ENCODE measurements at regions not wholly inside any gene's neighbourhood (a gene's known extent, or its start where the extent isn't known, plus 50 kb on each side); places are given as distances from the start of the nearest gene placed in this dataset.

DNA sequence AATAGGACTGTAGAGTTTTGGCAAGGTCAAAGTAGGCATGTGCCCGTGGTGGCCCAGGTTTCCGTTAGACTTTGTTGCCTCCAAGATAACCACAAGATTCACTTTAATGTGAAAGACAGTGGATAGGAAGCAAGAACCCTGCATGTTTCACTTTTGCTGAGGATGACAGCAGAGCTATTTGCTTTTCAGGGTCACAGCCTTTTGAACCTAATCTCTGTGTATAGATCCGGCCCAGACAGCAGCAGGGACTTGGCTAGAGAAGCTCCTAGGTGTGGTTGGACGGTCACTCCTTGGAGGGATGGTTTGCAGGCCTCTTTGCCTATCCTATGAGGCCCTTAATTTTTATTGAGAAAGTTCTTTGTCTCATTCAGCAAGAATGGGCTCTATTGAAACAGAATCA lies 538.8 kb downstream of the HACE1 start:
- no peaks in the 10 kb centered on the region for H3K36me3 ChIP-seq (ENCODE audit: control insufficient read depth, insufficient read depth, low read length)
- DNase-seq (ENCODE audit: extremely low read depth, insufficient read length): no peak
- TF ChIP-seq, protein P1, sequence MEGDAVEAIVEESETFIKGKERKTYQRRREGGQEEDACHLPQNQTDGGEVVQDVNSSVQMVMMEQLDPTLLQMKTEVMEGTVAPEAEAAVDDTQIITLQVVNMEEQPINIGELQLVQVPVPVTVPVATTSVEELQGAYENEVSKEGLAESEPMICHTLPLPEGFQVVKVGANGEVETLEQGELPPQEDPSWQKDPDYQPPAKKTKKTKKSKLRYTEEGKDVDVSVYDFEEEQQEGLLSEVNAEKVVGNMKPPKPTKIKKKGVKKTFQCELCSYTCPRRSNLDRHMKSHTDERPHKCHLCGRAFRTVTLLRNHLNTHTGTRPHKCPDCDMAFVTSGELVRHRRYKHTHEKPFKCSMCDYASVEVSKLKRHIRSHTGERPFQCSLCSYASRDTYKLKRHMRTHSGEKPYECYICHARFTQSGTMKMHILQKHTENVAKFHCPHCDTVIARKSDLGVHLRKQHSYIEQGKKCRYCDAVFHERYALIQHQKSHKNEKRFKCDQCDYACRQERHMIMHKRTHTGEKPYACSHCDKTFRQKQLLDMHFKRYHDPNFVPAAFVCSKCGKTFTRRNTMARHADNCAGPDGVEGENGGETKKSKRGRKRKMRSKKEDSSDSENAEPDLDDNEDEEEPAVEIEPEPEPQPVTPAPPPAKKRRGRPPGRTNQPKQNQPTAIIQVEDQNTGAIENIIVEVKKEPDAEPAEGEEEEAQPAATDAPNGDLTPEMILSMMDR (IDR thresholded peaks at IDR 0.05; ENCODE audit: insufficient read depth, low read length, poor library complexity, severe bottlenecking): no peak
- H3K4me3 ChIP-seq (replicated peaks; ENCODE audit: low read depth, low read length): no peak overlapping the region
- no peaks in the 10 kb centered on the region for H3K27me3 ChIP-seq (replicated peaks; ENCODE audit: control insufficient read depth, insufficient read depth, low read length)

DNA sequence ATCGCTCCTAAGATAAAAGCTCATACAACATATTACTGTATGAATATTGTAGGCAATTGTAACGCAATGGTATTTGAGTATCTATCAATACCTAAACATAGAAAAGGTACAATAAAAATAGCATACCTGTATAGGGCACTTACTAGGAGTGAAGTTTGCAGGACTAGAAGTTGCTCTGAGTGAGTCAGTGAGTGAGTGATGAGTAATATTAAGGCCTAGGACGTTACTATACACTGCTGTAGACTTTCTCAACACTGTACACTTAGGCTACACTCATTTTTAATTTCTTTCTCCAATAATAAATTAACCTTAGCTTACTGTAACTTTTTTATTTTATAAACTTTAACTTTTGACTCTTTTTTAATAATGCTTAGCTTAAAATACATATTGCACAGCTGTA lies 546.9 kb downstream of the HACE1 start:
- no peaks in the 10 kb centered on the region for H3K36me3 ChIP-seq (ENCODE audit: control insufficient read depth, insufficient read depth, low read length)
- no peaks in the 10 kb centered on the region for H3K27me3 ChIP-seq (replicated peaks; ENCODE audit: control insufficient read depth, insufficient read depth, low read length)
- TF ChIP-seq, protein P1 (IDR thresholded peaks at IDR 0.05; ENCODE audit: insufficient read depth, low read length, poor library complexity, severe bottlenecking): no peak
- DNase-seq (ENCODE audit: extremely low read depth, insufficient read length): no peak
- H3K4me3 ChIP-seq (replicated peaks; ENCODE audit: low read depth, low read length): no peak overlapping the region

DNA sequence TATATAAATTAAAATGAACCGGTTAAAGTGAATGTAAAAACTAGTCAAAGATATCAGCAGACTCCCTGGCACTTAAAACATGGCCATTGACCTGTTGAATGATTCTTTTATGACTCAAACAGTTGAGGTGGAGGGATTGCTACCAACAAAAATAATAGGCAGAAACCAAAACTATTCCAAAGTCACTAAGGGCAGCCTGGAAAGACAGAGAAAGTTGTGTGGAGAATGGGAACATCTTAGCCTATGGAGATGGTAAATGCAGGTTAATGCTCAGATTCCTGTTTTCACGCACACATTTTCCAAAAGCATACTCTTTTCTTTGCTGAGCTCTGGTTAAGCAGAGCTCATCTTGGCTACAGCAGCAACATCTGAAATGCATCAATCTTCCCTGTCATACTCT lies 553.5 kb downstream of the HACE1 start:
- TF ChIP-seq, protein P1 (IDR thresholded peaks at IDR 0.05; ENCODE audit: insufficient read depth, low read length, poor library complexity, severe bottlenecking): no peak
- Histone ChIP-seq H3K4me3 (replicated peaks; ENCODE audit: low read depth, low read length) (no peak overlapping the region), H3K27me3 (replicated peaks; ENCODE audit: control insufficient read depth, insufficient read depth, low read length) (no peaks in the 10 kb centered on the region), H3K36me3 (ENCODE audit: control insufficient read depth, insufficient read depth, low read length) (no peaks in the 10 kb centered on the region)
- no peak for DNase-seq (ENCODE audit: extremely low read depth, insufficient read length)

DNA sequence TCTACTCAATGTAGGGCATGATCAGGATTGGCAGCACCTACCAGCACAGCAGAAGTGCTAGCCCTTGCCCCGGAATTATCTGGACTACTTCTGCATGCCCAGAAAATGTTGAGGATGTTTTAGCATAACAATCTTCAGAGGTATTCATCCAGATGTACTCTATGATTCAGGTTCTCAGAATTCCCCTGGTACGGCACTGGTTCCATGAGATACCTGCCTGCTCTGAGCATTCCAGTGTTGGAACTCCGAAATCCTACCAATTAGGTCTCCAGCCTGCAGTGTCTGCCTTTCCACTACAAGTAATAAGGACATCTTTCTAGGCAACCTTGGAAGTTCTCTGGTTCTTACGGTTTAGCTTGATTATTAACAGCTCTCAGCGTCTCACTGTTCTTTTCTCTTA lies 554.5 kb downstream of the HACE1 start:
- Histone ChIP-seq H3K36me3 (ENCODE audit: control insufficient read depth, insufficient read depth, low read length) (no peaks in the 10 kb centered on the region), H3K4me3 (replicated peaks; ENCODE audit: low read depth, low read length) (no peak overlapping the region), H3K27me3 (replicated peaks; ENCODE audit: control insufficient read depth, insufficient read depth, low read length) (no peaks in the 10 kb centered on the region)
- DNase-seq (ENCODE audit: extremely low read depth, insufficient read length): no peak
- TF ChIP-seq, protein P1 (IDR thresholded peaks at IDR 0.05; ENCODE audit: insufficient read depth, low read length, poor library complexity, severe bottlenecking): no peak

DNA sequence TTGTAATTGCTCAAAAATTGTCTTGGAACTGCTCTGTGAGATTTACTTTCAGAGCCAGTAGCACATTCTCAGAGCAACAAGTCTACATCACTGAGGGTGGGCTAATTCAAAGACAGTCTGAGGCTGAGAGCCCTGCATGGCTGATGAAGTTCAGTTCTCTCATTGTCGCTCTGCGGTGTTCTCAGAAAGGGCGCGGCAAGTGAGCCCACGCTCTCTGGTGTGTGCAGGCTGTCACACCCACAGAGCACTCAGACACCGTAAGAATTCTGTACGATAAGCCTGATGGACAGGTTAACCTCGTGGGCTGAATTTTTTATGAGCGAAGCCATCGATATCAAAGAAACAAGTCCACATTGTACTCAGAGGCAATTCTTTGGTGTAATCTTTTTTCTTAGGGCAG lies 557.8 kb downstream of the HACE1 start:
- TF ChIP-seq, protein P1 (IDR thresholded peaks at IDR 0.05; ENCODE audit: insufficient read depth, low read length, poor library complexity, severe bottlenecking): no peak
- DNase-seq (ENCODE audit: extremely low read depth, insufficient read length): no peak
- no peaks in the 10 kb centered on the region for H3K36me3 ChIP-seq (ENCODE audit: control insufficient read depth, insufficient read depth, low read length)
- H3K27me3 ChIP-seq (replicated peaks; ENCODE audit: control insufficient read depth, insufficient read depth, low read length): no peaks in the 10 kb centered on the region
- no peak overlapping the region for H3K4me3 ChIP-seq (replicated peaks; ENCODE audit: low read depth, low read length)

DNA sequence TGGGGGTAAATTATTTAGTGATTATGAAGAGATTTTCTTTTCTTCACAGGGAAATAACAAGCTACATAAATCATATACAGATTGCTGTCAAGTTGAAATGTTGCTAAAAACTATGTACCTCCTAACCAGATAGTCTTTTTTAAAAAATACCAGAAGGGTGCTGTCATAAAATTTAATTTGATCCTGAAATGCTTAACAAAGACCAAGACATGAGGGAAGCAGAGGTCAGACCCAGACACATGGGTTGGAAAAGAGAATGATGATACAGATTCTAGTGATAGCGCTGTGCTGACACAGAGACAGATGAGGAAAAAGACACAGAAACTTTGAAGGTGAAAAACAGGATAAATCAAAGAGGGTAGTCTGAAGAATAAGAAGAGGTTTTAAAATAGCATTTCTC lies 573.1 kb downstream of the HACE1 start:
- no peak for DNase-seq (ENCODE audit: extremely low read depth, insufficient read length)
- Histone ChIP-seq H3K27me3 (replicated peaks; ENCODE audit: control insufficient read depth, insufficient read depth, low read length) (no peaks in the 10 kb centered on the region), H3K36me3 (ENCODE audit: control insufficient read depth, insufficient read depth, low read length) (no peaks in the 10 kb centered on the region), H3K4me3 (replicated peaks; ENCODE audit: low read depth, low read length) (no peak overlapping the region)
- TF ChIP-seq, protein P1 (IDR thresholded peaks at IDR 0.05; ENCODE audit: insufficient read depth, low read length, poor library complexity, severe bottlenecking): no peak
